Tibial nerve (tissue), 4 donors: ENCODE measurements at regions not wholly inside any gene's neighbourhood (a gene's known extent, or its start where the extent isn't known, plus 50 kb on each side); places are given as distances from the start of the nearest gene placed in this dataset.
A peak's percentile ranks its signal among the peaks of the same experiment; 100 is the strongest.

Experiments used
- DNase-seq, 2 donors: peaks; one replicate each; pipeline ENCODE4 v3.0.0-alpha.2; 2019; ENCODE audit warnings: low spot score in 2 of 2
- H3K27ac ChIP-seq, 4 donors: fragments of 200-600 bp; sonication (generic) in 3 of 4; one replicate each; pipeline ENCODE4 v1.5.1; 2017 to 2019; ENCODE audit warnings: mild to moderate bottlenecking in 1 of 4
- H3K27me3 ChIP-seq, 2 donors: fragments of 200-600 bp; sonication (generic) in 1 of 2; one replicate each; pipeline versions ENCODE4 v1.5.1 to v1.6.0; 2017 to 2019
- H3K36me3 ChIP-seq, 3 donors: fragments of 200-600 bp; sonication (generic); one replicate each; pipeline ENCODE4 v1.5.1; 2018 to 2019
- H3K4me1 ChIP-seq, 4 donors: fragments of 200-600 bp; sonication (generic) in 3 of 4; one replicate each; pipeline ENCODE4 v1.5.1; 2017 to 2019
- H3K4me3 ChIP-seq, 4 donors: fragments of 200-600 bp; sonication (generic) in 3 of 4; one replicate each; pipeline ENCODE4 v1.5.1; 2017 to 2019; ENCODE audit warnings: mild to moderate bottlenecking in 1 of 4, moderate library complexity in 1 of 4
- H3K9me3 ChIP-seq, 4 donors: fragments of 200-600 bp; sonication (generic) in 3 of 4; one replicate each; pipeline ENCODE4 v1.5.1; 2017 to 2019
- CTCF ChIP-seq, 5 experiments: fragments of 200-600 bp in 3 of 5; fragments of 450-650 bp in 2 of 5; sonication (generic) in 3 of 5; IDR thresholded peaks; one replicate each; pipeline ENCODE4 v1.5.1; 2016 to 2019; ENCODE audit warnings: antibody characterized with exemption in 5 of 5, mild to moderate bottlenecking in 3 of 5, moderate library complexity in 2 of 5
- EP300 ChIP-seq, 2 donors: sonication (generic); formaldehyde crosslinking; IDR thresholded peaks; one replicate each; pipeline ENCODE4 v1.6.1; 2017; ENCODE audit warnings: antibody characterized with exemption in 2 of 2, mild to moderate bottlenecking in 1 of 2
- POLR2A ChIP-seq, 2 donors: fragments of 450-650 bp; IDR thresholded peaks; one replicate each; pipeline ENCODE4 v1.6.1; 2017; ENCODE audit warnings: antibody characterized with exemption in 2 of 2, mild to moderate bottlenecking in 2 of 2, moderate library complexity in 2 of 2
- WGBS, 2 donors: methylation state at CpG; one replicate each; pipeline ENCODE4 v1.1.5; 2018; 5-methylcytosine and 5-hydroxymethylcytosine counted together

GRCh38 chr7:1290026-1290678 lies 57.5 kb downstream of the UNCX start:
- peaks cover 0 to 20% (median 6%) of the 10 kb centered on the region in 4 donors for H3K4me1 ChIP-seq
- 2% methylated on average over 29 to 48 of the region's 50 CpGs for WGBS, 2 donors
- no peaks in the 10 kb centered on the region for H3K9me3 ChIP-seq
- H3K36me3 ChIP-seq = no peaks in the 10 kb centered on the region
- peak overlapping the region in 1 of 4 donors; percentile 4 for H3K27ac ChIP-seq
- no peak for TF ChIP-seq EP300 (IDR thresholded peaks at IDR 0.05)
- no peak for TF ChIP-seq POLR2A (IDR thresholded peaks at IDR 0.05)
- peak in 1 of 5 experiments; percentile 6 for TF ChIP-seq CTCF (IDR thresholded peaks at IDR 0.05)
- H3K27me3 ChIP-seq = peaks cover 0 to 71% of the 10 kb centered on the region in 2 donors
- DNase-seq = no peak
- peak overlapping the region; percentile 16 to 48 (median 28) for H3K4me3 ChIP-seq

GRCh38 chr7:1290679-1291356 lies 58.1 kb downstream of the UNCX start:
- Histone ChIP-seq H3K27ac (no peak overlapping the region), H3K4me3 (peak overlapping the region; percentile 16 to 48 (median 28)), H3K4me1 (peaks cover 0 to 20% (median 6%) of the 10 kb centered on the region in 4 donors), H3K9me3 (no peaks in the 10 kb centered on the region), H3K27me3 (peaks cover 0 to 69% of the 10 kb centered on the region in 2 donors), H3K36me3 (no peaks in the 10 kb centered on the region)
- WGBS, 2 donors = 30 to 39% methylated on average over 36 of the region's 37 CpGs
- no peak for DNase-seq
- TF ChIP-seq CTCF (IDR thresholded peaks at IDR 0.05) = no peak
- no peak for TF ChIP-seq POLR2A (IDR thresholded peaks at IDR 0.05)
- no peak for TF ChIP-seq EP300 (IDR thresholded peaks at IDR 0.05)

- H3K4me1 ChIP-seq = peaks cover 0 to 20% (median 6%) of the 10 kb centered on the region in 4 donors
- peaks cover 0 to 72% of the 10 kb centered on the region in 2 donors for H3K27me3 ChIP-seq
- H3K27ac ChIP-seq = no peak overlapping the region
- WGBS, 2 donors = 79 to 85% methylated on average over 13 of the region's 13 CpGs
- H3K4me3 ChIP-seq = no peak overlapping the region
- no peak for TF ChIP-seq POLR2A (IDR thresholded peaks at IDR 0.05)
- no peak for TF ChIP-seq EP300 (IDR thresholded peaks at IDR 0.05)
- no peak for TF ChIP-seq CTCF (IDR thresholded peaks at IDR 0.05)
- DNase-seq = no peak
- no peaks in the 10 kb centered on the region for H3K9me3 ChIP-seq
- no peaks in the 10 kb centered on the region for H3K36me3 ChIP-seq
These were observed 58.7 kb downstream of the UNCX start for GRCh38 chr7:1291357-1291689.

GRCh38 chr7:1291845-1292765 lies 59.4 kb downstream of the UNCX start:
- peaks cover 0 to 20% (median 6%) of the 10 kb centered on the region in 4 donors for H3K4me1 ChIP-seq
- no peak for TF ChIP-seq CTCF (IDR thresholded peaks at IDR 0.05)
- TF ChIP-seq EP300 (IDR thresholded peaks at IDR 0.05) = no peak
- no peaks in the 10 kb centered on the region for H3K9me3 ChIP-seq
- no peak overlapping the region for H3K4me3 ChIP-seq
- peaks cover 0 to 80% of the 10 kb centered on the region in 2 donors for H3K27me3 ChIP-seq
- no peaks in the 10 kb centered on the region for H3K36me3 ChIP-seq
- WGBS, 2 donors = 81 to 85% methylated on average over 21 to 25 of the region's 25 CpGs
- DNase-seq = no peak
- H3K27ac ChIP-seq = no peak overlapping the region
